OCI-LY7 (cell line): ENCODE measurements at regions not wholly inside any gene's neighbourhood (a gene's known extent, or its start where the extent isn't known, plus 50 kb on each side); places are given as distances from the start of the nearest gene placed in this dataset.

Source experiments
- BruUV-seq: library from RNA; stranded (reverse); fragments of 400-500 nt; replicated peaks from 2 replicates; lab custom pipeline; 2021; lab: Mats Ljungman, UMichigan
- CTCF ChIA-PET: fragments of 300-600 bp; sonication (Branson Sonifier 250); formaldehyde crosslinking; loops from one replicate; lab custom pipeline; 2022; ENCODE audit warnings: antibody characterized with exemption; ENCODE audit not compliant: unreplicated experiment; lab: Charles Lee
- POLR2A ChIA-PET: fragments of 300-600 bp; sonication (Branson Sonifier 250); formaldehyde crosslinking; loops from one replicate; lab custom pipeline; 2022; ENCODE audit warnings: antibody characterized with exemption; lab: Charles Lee
- DNase-seq: peaks from one replicate; pipeline ENCODE4 v3.0.0-alpha.2; 2015; ENCODE audit warnings: low spot score
- H2AFZ ChIP-seq: fragments of 200-600 bp; sonication (generic), shearing (Covaris generic); 2 replicates; pipeline ENCODE4 v1.6.1; 2014; ENCODE audit warnings: mild to moderate bottlenecking, antibody characterized with exemption, low read length, moderate library complexity
- H3K27ac ChIP-seq: fragments of 200-600 bp; sonication (generic); 2 replicates; pipeline ENCODE4 v1.5.1; 2014; ENCODE audit warnings: mixed run types, low read depth, mild to moderate bottlenecking, moderate library complexity, low read length, inconsistent platforms; ENCODE audit not compliant: poor library complexity, severe bottlenecking
- H3K36me3 ChIP-seq: fragments of 200-600 bp; sonication (generic); 2 replicates; pipeline ENCODE4 v1.6.1; 2014; ENCODE audit warnings: mild to moderate bottlenecking, antibody characterized with exemption, low read length, moderate library complexity, mixed read lengths; ENCODE audit not compliant: insufficient read depth
- H3K4me1 ChIP-seq: fragments of 200-600 bp; sonication (generic); 2 replicates; pipeline ENCODE4 v1.5.1; 2014; ENCODE audit warnings: mild to moderate bottlenecking, low read length; ENCODE audit not compliant: insufficient read depth, poor library complexity, severe bottlenecking
- H3K4me2 ChIP-seq: fragments of 200-600 bp; sonication (generic); 2 replicates; pipeline ENCODE4 v1.6.1; 2014; ENCODE audit warnings: mild to moderate bottlenecking, low read length
- H3K4me3 ChIP-seq: fragments of 200-600 bp; sonication (generic); 2 replicates; pipeline ENCODE4 v1.5.1; 2014; ENCODE audit warnings: mild to moderate bottlenecking, low read depth, low read length; ENCODE audit not compliant: poor library complexity, severe bottlenecking
- H3K79me2 ChIP-seq: fragments of 200-600 bp; sonication (generic); 2 replicates; pipeline ENCODE4 v1.6.1; 2016; ENCODE audit warnings: low read depth, mild to moderate bottlenecking, low read length, moderate library complexity, mixed read lengths; ENCODE audit not compliant: insufficient read depth
- H3K9me2 ChIP-seq: fragments of 200-600 bp; sonication (generic); 2 replicates; pipeline ENCODE4 v1.6.1; 2016; ENCODE audit warnings: mild to moderate bottlenecking, low read length, mixed read lengths; ENCODE audit not compliant: insufficient read depth
- H3K9me3 ChIP-seq: fragments of 200-600 bp; sonication (generic); 2 replicates; pipeline ENCODE4 v1.6.1; 2014; ENCODE audit warnings: mild to moderate bottlenecking, mixed run types, low read length, mixed read lengths
- H4K20me1 ChIP-seq: fragments of 200-600 bp; sonication (generic); 2 replicates; pipeline ENCODE4 v1.6.1; 2014; ENCODE audit warnings: mild to moderate bottlenecking, antibody characterized with exemption, low read length, moderate library complexity, mixed read lengths; ENCODE audit not compliant: insufficient read depth
- EZH2phosphoT487 ChIP-seq: fragments of 200-600 bp; sonication (generic); IDR thresholded peaks from 2 replicates; pipeline ENCODE4 v1.6.1; 2018; ENCODE audit warnings: low read depth, borderline replicate concordance, mild to moderate bottlenecking, mixed run types, antibody characterized with exemption, low read length, moderate library complexity, mixed read lengths
- intact Hi-C: fragments of 100-400 bp; cut with micrococcal nuclease; formaldehyde crosslinking; loops from one replicate; pipeline ENCODE4 v1.10.0; 2022; ENCODE audit not compliant: unreplicated experiment
- TF ChIP-seq, protein P1 (sequence below): fragments of 200-600 bp; sonication (generic); conservative IDR thresholded peaks from 2 replicates; pipeline ENCODE4 v1.5.1; 2014; ENCODE audit warnings: mild to moderate bottlenecking, antibody characterized with exemption, low read length, moderate library complexity, mixed read lengths

DNA sequence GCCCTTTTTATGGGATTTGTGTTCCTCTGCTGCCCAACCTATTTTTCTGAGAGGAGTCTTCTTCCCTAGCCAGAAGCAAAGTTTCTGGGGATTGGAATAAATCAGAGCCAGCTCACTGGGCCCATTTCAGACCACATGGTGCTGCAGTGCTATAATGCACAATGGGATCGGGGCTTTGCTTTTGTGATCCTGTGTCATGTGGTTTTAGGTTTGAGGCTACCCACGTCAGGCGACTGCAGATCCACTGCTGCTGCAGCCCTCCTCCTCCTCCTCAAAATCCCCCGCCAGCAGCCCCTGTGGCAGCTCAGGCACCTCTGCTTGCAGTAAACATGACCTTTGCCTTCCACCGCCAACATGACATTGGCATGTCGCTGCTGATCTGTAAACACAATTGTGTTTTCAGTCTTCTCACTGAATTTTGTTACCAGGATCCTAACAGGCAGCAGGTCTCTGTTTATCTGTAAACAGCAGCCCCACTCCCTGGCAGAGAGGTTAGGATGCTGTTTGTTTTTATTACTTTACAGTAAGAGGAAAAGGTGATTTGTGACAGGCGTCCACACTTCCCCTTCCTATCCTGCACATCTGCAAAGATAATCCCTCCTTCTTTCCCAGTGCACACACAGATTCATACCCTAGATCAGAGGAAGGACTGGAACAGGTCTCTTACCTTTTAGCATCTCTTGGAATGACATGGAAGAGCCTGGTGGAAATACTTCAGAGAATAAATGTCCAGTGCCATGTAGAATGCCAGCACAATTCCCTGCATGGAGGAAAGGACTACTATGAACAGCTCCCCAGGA is 130.8 kb downstream of the FOXI3 start:
- no TSS peak for BruUV-seq
- TF ChIP-seq, protein P1, sequence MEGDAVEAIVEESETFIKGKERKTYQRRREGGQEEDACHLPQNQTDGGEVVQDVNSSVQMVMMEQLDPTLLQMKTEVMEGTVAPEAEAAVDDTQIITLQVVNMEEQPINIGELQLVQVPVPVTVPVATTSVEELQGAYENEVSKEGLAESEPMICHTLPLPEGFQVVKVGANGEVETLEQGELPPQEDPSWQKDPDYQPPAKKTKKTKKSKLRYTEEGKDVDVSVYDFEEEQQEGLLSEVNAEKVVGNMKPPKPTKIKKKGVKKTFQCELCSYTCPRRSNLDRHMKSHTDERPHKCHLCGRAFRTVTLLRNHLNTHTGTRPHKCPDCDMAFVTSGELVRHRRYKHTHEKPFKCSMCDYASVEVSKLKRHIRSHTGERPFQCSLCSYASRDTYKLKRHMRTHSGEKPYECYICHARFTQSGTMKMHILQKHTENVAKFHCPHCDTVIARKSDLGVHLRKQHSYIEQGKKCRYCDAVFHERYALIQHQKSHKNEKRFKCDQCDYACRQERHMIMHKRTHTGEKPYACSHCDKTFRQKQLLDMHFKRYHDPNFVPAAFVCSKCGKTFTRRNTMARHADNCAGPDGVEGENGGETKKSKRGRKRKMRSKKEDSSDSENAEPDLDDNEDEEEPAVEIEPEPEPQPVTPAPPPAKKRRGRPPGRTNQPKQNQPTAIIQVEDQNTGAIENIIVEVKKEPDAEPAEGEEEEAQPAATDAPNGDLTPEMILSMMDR: no peak
- no peak for TF ChIP-seq EZH2phosphoT487
- Histone ChIP-seq H3K4me3 (no peak overlapping the region), H3K4me1 (no peaks in the 10 kb centered on the region), H3K27ac (no peak overlapping the region), H3K9me2 (no peaks in the 10 kb centered on the region), H3K9me3 (no peaks in the 10 kb centered on the region), H2AFZ (no peak overlapping the region), H3K36me3 (no peaks in the 10 kb centered on the region), H4K20me1 (no peaks in the 10 kb centered on the region), H3K79me2 (no peaks in the 10 kb centered on the region), H3K4me2 (no peak overlapping the region)
- ChIA-PET POLR2A (no interaction called here), CTCF (no interaction called here)
- intact Hi-C loops: no loop called here
- no peak for DNase-seq

DNA sequence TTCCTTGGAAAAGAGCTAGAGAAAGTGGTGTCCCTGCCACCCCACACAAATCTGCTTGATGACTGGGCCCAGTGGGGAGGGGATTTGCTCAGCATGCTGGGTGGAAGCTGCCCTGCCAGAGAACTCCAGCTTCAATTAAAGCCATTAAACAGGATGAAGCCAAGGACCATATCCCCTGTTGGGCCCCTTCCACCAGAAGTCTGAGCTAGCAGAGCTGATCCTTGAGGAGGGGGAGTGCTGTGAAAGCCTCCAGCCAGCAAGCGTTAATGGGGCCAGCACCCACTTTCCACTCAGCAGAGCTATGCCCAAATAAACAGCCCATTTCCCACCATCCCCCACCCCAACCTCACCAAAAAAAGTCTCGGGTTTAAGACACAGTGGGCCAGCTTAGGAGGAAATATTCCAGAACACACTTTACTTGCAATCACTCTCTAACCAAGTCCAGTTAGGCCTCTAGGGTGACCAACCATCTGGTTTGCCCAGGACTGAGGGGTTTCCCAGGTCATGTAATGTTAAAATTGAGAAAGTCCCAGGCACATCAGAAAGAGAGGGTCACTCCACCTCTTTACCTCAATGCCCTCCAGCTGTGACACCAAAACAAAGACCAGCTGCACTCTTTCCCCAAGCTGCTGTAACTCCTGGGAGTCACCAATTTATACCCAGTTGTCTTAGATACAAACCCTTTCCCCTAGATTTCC is 132.3 kb downstream of the FOXI3 start:
- Histone ChIP-seq H3K4me3 (no peak overlapping the region), H4K20me1 (no peaks in the 10 kb centered on the region), H3K4me2 (no peak overlapping the region), H3K9me2 (no peaks in the 10 kb centered on the region), H2AFZ (no peak overlapping the region), H3K79me2 (no peaks in the 10 kb centered on the region), H3K27ac (no peak overlapping the region), H3K9me3 (no peaks in the 10 kb centered on the region), H3K4me1 (no peaks in the 10 kb centered on the region), H3K36me3 (no peaks in the 10 kb centered on the region)
- TF ChIP-seq EZH2phosphoT487: no peak
- TF ChIP-seq, protein P1: no peak
- BruUV-seq: no TSS peak
- ChIA-PET CTCF (no interaction called here), POLR2A (interaction anchor here (0.8 kb wide), 1 partner anchor 12 kb away, joined by 3 read pairs; no protein-coding TSS in a partner anchor)
- DNase-seq: no peak
- intact Hi-C loops: no loop called here

DNA sequence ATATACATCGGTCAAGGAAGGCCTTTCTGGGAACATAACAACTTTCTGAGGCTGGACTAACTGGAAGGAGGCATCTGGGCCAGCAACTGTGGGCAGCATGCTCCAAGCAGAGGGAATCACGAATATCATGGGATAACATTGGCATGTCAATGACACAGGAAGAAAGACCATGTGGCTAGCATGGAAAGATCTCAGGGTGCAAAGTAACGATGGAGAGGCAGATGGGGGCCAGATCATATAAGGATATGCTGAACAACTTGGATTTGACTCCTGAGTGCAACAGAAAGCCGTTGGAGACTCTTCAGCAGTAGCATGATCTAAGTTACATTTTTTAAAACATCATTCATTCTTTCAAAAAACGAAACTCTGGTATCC is 133.6 kb downstream of the FOXI3 start:
- Histone ChIP-seq H3K4me1 (no peaks in the 10 kb centered on the region), H3K4me2 (no peak overlapping the region), H4K20me1 (no peaks in the 10 kb centered on the region), H2AFZ (no peak overlapping the region), H3K4me3 (no peak overlapping the region), H3K79me2 (no peaks in the 10 kb centered on the region), H3K27ac (no peak overlapping the region), H3K9me3 (no peaks in the 10 kb centered on the region), H3K36me3 (no peaks in the 10 kb centered on the region), H3K9me2 (no peaks in the 10 kb centered on the region)
- no peak for TF ChIP-seq EZH2phosphoT487
- TF ChIP-seq, protein P1: no peak
- POLR2A ChIA-PET: no interaction called here
- no TSS peak for BruUV-seq
- CTCF ChIA-PET: no interaction called here
- no peak for DNase-seq
- intact Hi-C loops: no loop called here
